GM08714 (cell line): ENCODE measurements at regions not wholly inside any gene's neighbourhood (a gene's known extent, or its start where the extent isn't known, plus 50 kb on each side); places are given as distances from the start of the nearest gene placed in this dataset.
"Not testable (repeated sequence)": the region's sequence is repeated elsewhere in the genome, so short reads cannot be mapped to it uniquely, and the experiment has no call there.

ENCODE experiments used
- H3K4me3 ChIP-seq: fragments of 200-500 bp; sonication (Bioruptor generic); 2 replicates; pipeline ENCODE4 v1.5.1; 2014; ENCODE audit warnings: mild to moderate bottlenecking, low read length, inconsistent platforms
- ZNF274 ChIP-seq: IDR thresholded peaks from 2 replicates; pipeline ENCODE4 v1.6.1; 2012; ENCODE audit warnings: mild to moderate bottlenecking, low read depth, low read length

DNA sequence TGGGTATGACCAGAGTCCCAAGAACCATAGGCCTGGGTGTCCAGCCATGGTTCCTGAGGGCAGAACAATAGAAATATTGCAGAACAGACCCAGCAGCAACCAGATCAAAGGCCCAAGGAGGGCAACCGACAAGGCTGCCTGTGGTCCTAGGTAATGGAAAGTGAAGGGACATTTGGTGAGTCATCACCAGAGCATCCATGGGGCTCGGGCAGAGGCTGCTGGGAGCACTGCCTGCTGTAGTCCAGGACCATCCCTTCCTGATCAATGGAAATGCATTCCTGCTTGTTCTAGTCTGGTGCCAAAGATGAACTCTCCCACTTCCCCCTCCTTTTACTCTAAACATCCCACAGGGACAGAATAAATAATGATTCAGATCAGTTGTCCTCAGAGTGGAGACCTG lies 172.8 kb upstream of the CACNA1E start:
- no peak for TF ChIP-seq ZNF274
- H3K4me3 ChIP-seq, result no peak overlapping the region

DNA sequence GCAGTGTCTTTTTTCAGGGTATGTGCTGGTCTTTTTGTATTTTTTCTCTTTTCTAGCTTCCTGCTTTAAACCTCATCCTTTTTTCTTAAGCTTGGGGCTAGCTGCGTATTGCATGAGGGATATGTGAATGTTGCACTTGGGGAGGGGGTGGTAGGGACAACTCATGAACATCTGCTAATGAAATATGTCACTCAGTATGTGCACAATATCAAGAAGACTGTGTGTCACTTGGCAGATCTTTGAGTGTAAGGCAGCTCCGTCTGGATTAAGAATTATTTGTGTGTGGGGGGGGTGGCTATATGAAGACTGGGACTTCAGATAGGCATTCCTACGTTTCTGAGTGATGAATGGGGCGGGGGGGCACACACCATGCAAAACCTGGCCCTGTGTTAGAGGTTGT lies 170.4 kb upstream of the CACNA1E start:
- no peak for TF ChIP-seq ZNF274

DNA sequence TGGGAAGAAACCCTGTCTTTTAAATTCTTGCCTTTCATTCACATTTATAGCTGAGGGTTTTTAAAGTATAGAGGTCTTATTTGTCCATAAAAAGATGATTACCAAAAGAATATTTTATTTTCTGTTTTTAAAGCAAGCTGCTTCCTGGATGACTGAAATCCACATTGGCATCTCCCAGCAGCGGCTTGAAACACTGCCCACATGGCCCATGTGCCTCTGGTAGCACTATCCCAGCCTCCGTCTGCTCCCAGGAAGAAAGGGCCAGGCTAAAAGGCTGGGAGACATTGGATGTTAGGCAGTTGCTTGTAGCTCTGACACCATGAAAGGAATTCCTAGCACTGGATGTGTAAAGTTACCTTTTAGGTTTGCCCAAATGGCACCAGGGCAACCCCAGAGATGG lies 169.9 kb upstream of the CACNA1E start:
- no peak for TF ChIP-seq ZNF274
- H3K4me3 ChIP-seq, result no peak overlapping the region

More for the DNA sequence above, 170.4 kb upstream of the CACNA1E start:
- H3K4me3 ChIP-seq, result no peak overlapping the region

DNA sequence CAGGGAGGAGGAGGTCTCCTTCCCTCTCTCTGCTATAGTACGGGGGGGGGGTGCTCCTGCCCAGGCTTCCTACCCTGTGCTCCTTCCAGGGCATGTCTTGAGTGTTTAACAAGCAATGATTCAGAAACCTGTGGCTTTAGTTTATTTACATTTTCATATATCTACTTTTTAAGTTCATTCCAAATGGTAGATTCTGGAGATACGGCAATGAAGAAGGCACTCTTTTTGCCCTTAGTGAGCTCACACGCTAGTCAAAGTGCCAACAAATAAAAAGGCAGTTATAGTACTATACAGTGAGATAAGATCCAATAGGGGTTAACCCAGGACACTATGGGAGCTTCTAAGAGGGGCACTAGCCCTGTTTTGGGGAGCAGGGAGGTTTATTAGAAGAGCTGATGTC lies 169.3 kb upstream of the CACNA1E start:
- H3K4me3 ChIP-seq, result no peak overlapping the region
- TF ChIP-seq ZNF274, result no peak

DNA sequence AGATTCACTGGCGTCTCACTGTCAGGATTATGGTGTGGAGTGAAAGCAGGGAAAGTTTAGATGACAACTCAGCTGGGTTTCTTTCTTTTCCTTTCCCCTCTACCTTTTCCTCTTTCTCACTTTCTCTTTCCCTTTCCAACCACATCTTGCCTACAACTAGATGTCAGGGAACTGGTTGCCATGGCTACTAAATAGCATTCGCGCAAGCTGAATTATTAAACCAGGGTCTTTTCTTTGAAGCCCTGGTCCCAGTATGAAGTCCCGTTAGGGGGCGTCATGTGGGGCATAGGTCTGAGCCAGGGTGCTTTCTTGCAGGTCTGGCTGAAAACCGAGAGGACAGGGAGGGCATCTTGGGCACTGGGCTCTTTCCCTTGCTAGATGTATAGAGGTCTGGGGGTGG lies 168.4 kb upstream of the CACNA1E start:
- TF ChIP-seq ZNF274, result no peak
- no peak overlapping the region for H3K4me3 ChIP-seq

DNA sequence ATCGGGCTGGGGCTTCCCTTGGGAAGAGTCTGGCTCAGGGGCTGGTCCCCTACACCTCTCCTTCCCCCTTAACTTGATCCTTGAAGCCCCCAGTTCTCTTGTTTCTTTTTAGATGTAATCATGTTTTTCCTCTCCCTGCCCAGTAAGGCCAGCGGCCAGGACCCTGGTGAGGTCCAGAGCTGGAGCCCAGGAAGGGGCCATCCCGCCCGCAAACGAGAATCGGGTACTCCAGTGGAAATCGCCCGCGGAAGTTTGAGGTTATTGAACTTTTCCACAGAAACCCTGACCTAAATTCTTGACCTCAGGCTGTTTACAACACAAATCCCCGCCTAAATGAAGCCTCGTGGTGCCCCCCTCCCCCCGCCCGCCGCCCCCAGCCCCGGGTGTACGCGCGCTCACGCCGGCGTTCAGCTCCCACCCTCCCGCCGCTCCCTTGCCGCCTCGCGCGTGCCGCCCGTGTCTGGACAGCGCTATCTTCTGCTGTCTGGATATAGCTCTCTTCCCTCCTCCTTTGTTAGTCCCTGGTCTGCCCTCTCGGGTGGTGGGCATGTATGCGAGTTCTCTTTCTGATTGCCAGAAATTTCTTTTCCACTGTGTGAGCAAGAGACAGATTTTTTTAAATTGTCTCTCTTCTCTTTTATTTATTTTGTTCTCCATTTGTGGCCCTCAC lies 165.9 kb upstream of the CACNA1E start:
- no peak for TF ChIP-seq ZNF274
- no peak overlapping the region for H3K4me3 ChIP-seq

DNA sequence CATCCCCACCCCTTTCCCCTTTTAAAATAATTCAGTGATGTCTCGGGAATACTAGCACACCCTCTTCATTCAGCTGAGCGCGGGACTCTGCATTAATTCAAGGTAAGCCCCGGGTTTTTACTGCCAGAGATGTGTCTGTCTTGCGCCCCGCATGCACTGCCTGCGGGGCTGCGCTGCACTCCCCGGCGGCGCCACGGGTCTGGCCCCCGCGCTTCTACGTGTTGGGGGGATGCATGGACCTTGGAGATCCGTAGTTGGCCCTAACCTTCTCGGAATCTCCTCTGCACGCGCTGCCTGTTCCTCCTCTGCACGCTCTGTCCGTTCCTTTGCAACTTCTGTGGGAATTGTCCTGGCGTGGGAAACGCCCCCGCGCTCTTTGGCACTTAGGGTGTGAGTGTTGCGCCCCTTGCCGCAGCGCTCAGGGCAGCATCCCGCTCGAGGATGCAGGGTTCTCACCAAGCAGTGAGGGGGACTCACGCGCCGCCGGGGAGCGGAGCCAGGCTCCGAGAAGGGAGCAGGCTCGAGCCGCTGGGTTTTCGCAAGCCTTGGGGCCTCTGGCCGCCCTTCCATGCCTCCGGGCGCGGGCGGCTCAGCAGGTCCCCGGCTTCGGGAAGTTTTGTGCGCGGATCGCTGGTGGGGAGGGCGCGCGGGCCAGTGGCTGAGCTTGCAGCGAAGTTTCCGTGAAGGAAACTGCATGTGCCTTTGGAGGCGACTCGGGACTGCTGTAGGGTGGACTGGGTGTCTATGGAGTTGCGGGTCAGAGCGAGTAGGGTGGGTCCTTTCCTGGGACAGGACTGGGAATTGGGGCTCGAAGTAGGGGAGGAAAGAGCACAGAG lies 165.1 kb upstream of the CACNA1E start:
- TF ChIP-seq ZNF274, result no peak
- no peak overlapping the region for H3K4me3 ChIP-seq

DNA sequence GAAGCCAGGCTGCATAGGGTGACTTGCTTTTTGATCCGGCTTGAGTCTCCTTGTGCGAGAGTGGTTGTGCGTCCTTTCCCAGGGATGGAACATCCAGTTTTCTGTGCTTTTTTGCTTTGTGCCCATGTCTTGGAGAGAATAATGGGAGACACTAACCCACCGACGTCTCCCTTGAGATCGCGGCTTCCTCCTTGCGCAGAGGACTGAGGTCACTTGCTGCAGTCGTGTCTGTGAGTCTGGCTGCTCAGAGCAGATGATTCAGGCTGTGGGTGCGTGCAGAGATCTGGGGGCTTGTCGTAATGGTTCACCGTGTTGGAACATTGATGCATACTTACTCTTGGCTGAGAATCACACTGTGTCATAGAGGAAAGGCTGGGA lies 164.5 kb upstream of the CACNA1E start:
- no peak for TF ChIP-seq ZNF274
- no peak overlapping the region for H3K4me3 ChIP-seq

DNA sequence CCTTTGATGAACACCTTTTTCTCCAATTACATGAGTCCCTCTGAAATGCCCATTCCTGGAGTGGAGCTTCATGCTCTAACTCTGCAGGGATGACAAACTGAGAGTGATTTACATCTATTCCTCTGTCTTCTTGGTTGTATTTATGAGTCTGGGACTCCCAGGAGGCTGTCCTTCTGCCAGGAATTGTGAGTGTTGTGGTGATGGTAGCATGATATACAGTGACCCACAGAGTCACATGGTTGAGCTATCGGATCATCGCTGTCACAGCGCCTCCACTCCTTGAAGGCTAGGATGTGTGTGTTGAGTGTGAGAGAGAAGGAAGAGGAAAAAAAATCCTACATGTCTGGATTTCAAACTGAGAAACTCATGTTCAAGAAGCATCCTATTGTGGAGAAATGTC lies 163.4 kb upstream of the CACNA1E start:
- TF ChIP-seq ZNF274, result no peak
- no peak overlapping the region for H3K4me3 ChIP-seq

DNA sequence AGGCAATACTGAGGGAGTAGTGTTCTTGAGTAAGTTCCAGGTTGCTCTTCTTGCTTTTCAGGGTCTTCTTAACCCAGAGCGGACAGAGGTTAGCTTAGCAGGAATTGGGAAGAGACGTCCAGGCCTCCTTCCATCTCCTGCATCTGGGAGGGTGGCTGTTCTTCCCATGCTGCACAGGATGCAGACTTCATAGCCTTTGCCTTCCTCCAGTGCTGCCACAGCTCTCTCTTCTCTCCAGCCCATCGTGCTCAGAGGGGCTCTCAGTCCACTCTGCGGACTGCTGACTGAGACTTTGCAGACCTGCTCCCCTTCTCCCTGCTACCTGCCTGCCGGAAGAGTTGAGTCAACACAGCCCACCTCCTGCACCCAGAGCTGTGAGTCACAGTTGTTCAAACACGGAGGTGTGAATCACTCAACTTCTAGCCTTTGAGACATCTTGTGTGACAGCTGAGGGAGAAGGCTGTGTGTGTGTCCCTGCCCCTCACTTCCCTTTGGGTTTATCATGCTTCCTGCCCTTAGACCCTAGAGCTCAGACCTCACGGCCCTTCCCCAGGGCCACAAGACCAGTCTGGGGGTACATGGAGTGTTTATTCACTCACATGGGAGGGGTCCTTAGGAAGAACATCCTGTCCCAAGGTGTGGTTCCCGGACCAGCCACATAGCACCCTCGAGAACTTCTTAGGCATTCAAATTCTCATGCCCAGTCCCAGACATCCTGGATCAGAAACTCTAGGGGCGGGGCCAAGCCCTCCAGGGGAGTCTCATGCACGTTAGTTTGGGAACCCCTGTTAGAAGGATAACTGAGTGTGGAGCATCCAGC lies 158.3 kb upstream of the CACNA1E start:
- no peak for TF ChIP-seq ZNF274
- no peak overlapping the region for H3K4me3 ChIP-seq

DNA sequence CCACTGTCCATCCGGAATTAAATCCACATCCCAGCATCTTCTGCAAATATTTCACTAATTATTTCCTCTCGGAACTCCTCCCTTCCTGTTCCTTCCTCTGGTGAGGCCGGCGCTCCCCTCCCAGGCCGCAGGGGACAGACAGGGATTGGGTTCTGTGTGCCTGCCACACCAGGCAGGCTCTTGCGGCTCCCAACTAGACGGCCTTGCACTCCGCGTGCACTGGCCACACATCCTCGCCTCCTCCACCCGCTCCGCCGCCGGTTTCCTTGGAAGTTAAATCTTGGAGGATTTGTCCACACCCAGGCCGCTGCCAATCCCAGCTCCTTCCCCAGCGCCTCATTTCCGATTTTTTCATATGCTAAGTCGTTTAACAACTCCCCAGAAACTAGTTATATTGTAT lies 157.6 kb upstream of the CACNA1E start:
- not testable (repeated sequence) for H3K4me3 ChIP-seq

DNA sequence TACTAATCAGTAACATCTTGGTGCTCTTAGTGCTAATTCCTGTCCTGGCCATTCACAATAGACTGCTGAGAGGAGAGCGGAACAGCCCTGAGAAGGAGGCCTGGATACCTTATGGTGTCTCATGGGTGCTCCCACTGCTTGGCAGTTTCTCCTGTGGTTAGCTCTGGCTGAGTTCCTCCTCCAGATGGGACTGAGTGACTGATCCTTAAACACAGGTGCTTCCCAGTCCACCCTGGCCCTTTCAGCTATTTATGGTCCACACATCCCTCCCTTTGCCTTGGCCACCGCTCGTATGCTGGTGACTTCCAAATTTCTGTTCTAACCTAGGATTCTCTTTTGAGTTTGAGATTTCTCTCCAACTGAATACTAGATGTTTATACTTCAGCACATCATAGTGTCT lies 157.0 kb upstream of the CACNA1E start:
- no peak overlapping the region for H3K4me3 ChIP-seq
- TF ChIP-seq ZNF274, result no peak

DNA sequence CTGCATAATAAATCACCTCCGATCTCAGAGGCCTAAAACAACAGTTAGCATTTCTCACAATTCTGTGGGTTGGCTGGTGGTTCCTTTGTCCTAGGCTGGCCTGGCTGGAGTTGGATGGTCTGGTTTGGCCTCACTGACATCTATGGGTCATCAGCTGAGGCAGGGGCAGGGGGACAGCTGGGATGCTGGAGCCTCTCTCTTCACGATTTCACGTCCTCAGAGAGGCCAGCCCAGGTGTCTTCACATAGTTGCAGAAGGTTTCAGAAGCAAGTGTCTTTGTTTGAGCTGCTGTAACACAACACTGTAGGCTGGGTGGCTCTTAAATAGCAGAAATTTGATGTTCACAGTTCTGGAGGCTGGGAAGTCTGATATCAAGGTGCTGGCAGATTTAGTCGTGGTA lies 155.5 kb upstream of the CACNA1E start:
- H3K4me3 ChIP-seq, result no peak overlapping the region
- no peak for TF ChIP-seq ZNF274

DNA sequence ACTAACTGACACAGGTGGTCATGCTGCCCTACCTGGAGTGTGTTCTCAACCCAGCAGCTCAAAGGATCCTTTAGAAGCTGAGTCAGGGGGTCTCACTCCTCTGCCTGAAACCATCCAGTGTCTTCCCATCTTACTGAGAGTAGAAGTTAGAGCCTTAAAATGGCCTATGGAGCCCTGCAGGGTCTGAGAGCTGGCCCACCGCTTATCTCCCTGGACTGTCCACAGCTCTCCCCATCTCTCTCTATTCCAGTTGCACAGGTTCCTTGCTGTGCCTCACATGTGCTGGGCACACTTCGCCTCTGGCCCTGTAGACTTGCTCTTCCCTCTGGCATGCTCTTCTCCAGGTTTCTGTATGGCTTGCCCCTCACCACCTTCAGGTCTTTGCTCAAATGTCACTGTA lies 148.6 kb upstream of the CACNA1E start:
- TF ChIP-seq ZNF274, result no peak
- no peak overlapping the region for H3K4me3 ChIP-seq

DNA sequence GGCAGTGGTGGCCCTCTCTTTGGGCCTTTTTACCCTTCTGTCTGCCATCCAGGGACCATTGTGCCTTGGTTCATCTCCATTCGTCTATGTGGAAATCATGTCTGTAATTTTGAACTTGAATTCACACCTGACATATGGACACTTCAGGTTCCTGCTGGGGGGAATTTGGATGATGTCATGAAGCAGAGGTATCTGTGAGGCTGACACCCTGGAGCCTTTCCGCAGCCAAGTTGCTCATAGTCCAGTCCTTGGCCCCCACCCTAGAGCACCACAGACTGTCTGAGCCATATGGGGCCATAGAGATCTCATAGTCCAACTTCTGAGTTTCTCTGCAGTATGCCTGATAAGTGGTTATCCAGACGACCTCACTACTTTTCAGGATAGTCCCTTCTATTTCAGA lies 147.7 kb upstream of the CACNA1E start:
- no peak for TF ChIP-seq ZNF274
- H3K4me3 ChIP-seq, result no peak overlapping the region
